ENCODE measurements at regions not wholly inside any gene's neighbourhood (a gene's known extent, or its start where the extent isn't known, plus 50 kb on each side); places are given as distances from the start of the nearest gene placed in this dataset.
A peak's percentile ranks its signal among the peaks of the same experiment; 100 is the strongest.

DNA sequence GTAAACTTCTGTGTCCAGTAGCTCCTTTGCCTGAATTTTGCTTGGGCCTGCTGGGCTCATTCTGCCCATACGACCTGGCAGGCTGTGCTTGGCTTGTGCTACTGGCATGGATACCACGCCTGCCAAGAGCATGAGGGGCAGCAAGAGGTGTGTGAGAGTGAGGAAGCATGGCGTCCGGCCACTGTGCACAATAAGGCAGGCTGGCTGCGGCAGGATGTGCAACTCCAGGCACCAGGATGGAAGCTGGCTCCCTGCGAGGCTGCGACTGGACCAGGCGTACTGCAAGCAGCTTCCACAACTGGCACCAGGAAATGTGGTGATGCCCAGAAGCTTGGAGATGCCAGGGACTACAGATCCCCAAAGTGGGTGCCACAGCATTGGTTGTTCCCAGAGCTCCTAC is 709.3 kb downstream of the PCDH18 start:
- Histone ChIP-seq H3K4me1 (no peaks in the 10 kb centered on the region), H3K36me3 (no peaks in the 10 kb centered on the region), H3K27me3 (no peaks in the 10 kb centered on the region), H3K4me3 (no peak overlapping the region), H3K27ac (no peak overlapping the region), H3K9me3 (no peaks in the 10 kb centered on the region)
- 69 to 70% methylated on average over 8 of the region's 8 CpGs for WGBS, 2 donors
- DNase-seq (peak in 2 of 6 donors; percentile 39 to 44), ATAC-seq (no peak), FAIRE-seq (no peak)
- intact Hi-C loops (cut with DNase I): no loop called here
- TF ChIP-seq, protein P1, sequence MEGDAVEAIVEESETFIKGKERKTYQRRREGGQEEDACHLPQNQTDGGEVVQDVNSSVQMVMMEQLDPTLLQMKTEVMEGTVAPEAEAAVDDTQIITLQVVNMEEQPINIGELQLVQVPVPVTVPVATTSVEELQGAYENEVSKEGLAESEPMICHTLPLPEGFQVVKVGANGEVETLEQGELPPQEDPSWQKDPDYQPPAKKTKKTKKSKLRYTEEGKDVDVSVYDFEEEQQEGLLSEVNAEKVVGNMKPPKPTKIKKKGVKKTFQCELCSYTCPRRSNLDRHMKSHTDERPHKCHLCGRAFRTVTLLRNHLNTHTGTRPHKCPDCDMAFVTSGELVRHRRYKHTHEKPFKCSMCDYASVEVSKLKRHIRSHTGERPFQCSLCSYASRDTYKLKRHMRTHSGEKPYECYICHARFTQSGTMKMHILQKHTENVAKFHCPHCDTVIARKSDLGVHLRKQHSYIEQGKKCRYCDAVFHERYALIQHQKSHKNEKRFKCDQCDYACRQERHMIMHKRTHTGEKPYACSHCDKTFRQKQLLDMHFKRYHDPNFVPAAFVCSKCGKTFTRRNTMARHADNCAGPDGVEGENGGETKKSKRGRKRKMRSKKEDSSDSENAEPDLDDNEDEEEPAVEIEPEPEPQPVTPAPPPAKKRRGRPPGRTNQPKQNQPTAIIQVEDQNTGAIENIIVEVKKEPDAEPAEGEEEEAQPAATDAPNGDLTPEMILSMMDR (IDR thresholded peaks at IDR 0.05): no peak

DNA sequence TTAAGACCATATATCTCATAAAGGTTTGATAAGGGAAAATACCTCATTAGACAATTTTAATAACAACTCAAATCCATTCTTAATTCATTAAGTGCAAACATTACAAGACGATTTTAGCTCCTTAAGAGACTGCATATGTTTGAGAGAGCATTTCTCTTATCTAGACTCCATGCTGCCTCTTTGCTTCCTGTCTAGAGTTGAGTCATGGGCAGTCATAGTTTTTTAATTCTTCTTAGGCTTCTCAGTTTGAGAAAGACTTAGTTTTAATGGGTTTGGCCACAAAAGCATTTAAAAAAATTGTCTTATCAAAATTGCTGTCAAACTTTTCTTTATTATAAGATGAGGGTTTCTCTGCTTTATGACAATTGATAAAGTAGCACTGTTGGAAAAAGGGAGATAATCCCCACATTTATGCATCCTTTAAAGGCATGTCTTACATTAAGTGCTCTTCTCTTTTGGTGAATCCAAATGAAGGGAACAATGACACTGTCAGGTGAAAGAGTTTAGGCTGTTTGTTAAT is 713.4 kb downstream of the PCDH18 start:
- ATAC-seq: no peak
- intact Hi-C loops (cut with DNase I): no loop called here
- Histone ChIP-seq H3K27ac (no peak overlapping the region), H3K36me3 (no peaks in the 10 kb centered on the region), H3K9me3 (no peaks in the 10 kb centered on the region), H3K4me3 (no peak overlapping the region), H3K27me3 (no peaks in the 10 kb centered on the region), H3K4me1 (no peaks in the 10 kb centered on the region)
- no peak for DNase-seq
- FAIRE-seq: no peak
- WGBS, 2 donors: 18 to 26% methylated on average over 1 of the region's 1 CpG
- TF ChIP-seq, protein P1 (IDR thresholded peaks at IDR 0.05): no peak

DNA sequence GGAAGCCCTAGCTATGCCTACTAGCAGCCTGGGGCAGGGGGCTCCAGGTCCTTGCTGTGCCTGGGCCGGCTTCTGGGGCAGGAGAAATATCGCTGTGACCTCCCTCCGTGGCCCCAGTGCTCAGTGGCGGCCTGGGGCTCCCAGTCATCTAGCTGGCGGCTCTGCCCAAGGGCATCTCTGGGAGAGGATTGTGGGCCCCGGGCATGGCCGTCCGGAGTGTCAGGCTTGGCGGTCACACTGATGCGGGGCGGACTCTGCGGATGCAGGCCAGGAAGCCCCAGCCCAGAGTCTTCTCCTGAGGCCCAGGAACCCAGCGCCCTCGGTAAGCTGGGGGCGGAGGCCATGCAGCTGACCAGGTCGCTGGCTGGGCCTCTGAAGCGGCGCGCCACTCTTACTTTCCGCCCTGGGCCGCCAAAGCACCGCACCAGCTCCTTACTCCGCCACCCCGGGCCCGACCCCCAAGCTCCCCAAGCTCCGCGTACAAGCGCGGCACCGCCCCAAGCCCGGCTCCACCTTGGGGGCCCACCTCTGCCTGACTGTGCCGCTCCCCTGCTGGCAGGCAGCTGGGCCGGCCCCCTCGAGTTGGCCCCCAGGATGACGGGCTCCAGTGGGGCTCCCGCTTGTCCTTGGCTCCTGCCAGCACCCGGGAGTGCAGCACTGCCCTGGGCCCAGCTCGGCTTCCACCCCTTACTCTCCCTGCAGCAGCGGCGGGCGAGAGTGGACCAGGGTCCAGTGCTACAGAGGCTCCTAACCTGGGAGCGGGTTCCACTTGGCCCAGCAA is 720.0 kb downstream of the PCDH18 start:
- Histone ChIP-seq H3K27me3 (no peaks in the 10 kb centered on the region), H3K36me3 (no peaks in the 10 kb centered on the region), H3K4me3 (no peak overlapping the region), H3K27ac (no peak overlapping the region), H3K9me3 (no peaks in the 10 kb centered on the region), H3K4me1 (no peaks in the 10 kb centered on the region)
- FAIRE-seq: no peak
- WGBS, 2 donors: 93 to 95% methylated on average over 41 to 42 of the region's 42 CpGs
- DNase-seq: peak in 3 of 6 donors; percentile 25 to 67 (median 47)
- TF ChIP-seq, protein P1 (IDR thresholded peaks at IDR 0.05): no peak
- intact Hi-C loops (cut with DNase I): no loop called here
- no peak for ATAC-seq

DNA sequence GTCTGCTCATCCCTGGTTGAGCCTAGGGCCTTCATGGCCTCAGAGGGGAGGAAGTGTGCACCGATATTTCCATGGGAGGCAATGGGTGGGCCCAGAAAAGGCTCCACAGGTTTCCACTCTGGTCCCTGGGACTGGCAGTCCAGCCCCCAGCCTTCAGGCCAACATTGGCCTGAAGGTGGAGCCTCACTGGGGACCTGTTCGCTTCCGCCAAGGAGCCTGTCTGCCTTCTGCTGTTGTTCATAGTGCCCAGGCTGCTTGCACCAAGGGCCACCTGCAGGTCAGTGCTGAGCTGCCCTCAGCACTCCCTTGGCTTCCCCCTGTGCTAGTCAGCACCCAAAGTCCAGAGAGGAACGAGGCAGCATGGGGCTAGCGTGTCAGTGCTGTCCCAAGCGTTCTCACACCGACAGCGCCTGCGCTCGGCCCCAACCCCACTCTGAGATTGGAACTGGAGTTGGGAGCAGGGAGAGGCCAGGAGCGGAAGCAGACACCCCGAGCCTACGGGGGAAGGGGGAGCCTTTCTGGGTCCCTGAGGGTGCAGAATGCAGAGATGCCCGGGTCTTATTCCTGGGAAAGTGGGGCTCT is 720.7 kb downstream of the PCDH18 start:
- no peaks in the 10 kb centered on the region for H3K36me3 ChIP-seq
- TF ChIP-seq, protein P1 (IDR thresholded peaks at IDR 0.05): no peak
- no peaks in the 10 kb centered on the region for H3K27me3 ChIP-seq
- intact Hi-C loops (cut with DNase I): no loop called here
- no peak overlapping the region for H3K4me3 ChIP-seq
- peak in 1 of 6 donors; percentile 50 for DNase-seq
- ATAC-seq: no peak
- WGBS, 2 donors: 87 to 90% methylated on average over 14 of the region's 14 CpGs
- no peaks in the 10 kb centered on the region for H3K9me3 ChIP-seq
- no peaks in the 10 kb centered on the region for H3K4me1 ChIP-seq
- H3K27ac ChIP-seq: no peak overlapping the region
- FAIRE-seq: no peak

DNA sequence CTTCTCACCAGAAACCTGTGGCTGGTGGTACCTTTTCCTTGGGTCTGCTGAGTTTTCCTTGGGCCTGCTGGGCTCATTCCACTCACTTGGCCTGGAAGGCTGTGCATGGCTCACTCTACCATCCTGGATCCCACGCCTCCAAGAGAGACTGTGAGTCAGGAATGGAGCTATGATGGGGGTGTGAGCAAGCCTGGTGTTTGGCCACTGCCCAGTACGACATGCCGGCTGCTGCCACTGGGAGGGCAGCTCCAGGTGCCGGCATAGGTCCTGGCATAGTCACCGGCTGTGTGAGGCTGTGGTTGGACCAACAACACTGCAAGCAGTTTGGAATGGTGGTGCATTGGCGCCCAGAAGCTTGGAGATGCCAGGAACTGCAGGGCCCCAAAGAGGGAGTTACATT is 721.7 kb downstream of the PCDH18 start:
- intact Hi-C loops (cut with DNase I): no loop called here

More for the DNA sequence above, 721.7 kb downstream of the PCDH18 start:
- Histone ChIP-seq H3K4me3 (no peak overlapping the region), H3K36me3 (no peaks in the 10 kb centered on the region), H3K27me3 (no peaks in the 10 kb centered on the region), H3K4me1 (no peaks in the 10 kb centered on the region), H3K27ac (no peak overlapping the region), H3K9me3 (no peaks in the 10 kb centered on the region)
- FAIRE-seq (no peak), DNase-seq (peak in 1 of 6 donors; percentile 23), ATAC-seq (no peak)
- WGBS, 2 donors: 75 to 83% methylated on average over 6 of the region's 6 CpGs
- TF ChIP-seq, protein P1 (IDR thresholded peaks at IDR 0.05): no peak
